ENCODE measurements at regions not wholly inside any gene's neighbourhood (a gene's known extent, or its start where the extent isn't known, plus 50 kb on each side); places are given as distances from the start of the nearest gene placed in this dataset.

DNA sequence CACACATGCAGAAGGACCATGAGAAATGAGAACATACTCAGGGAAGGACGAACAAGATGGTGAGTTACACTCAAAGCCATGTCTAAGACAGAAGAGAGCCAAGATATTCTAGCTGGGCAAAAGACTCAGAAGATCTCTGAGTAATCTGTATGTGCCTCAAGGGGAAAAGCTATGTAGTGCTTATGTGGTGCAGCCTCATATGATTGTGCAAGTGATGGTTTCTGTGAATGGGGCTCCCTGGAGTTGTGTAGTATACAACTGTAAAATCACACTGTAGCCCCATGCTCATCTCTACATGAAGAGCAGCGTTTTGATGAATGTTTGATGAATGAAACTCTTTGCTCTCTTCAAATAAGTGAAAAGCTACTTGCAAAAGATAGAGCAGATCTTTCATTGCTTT, 57.5 kb downstream of the OSR1 start:
- H3K4me3 Mint-ChIP-seq = no peak overlapping the region
- no peak for TF ChIP-seq CTCF (IDR thresholded peaks at IDR 0.05)
- no peak overlapping the region for H3K27ac Mint-ChIP-seq
- peaks cover 2% of the 10 kb centered on the region; the same call in 1 of the 2 replicates for H3K27me3 Mint-ChIP-seq (ENCODE audit: insufficient read depth)
- DNase-seq = no peak
- H3K9me3 Mint-ChIP-seq = no peaks in the 10 kb centered on the region
- no peaks in the 10 kb centered on the region for H3K4me1 Mint-ChIP-seq (ENCODE audit: low read depth)
- H3K36me3 Mint-ChIP-seq (ENCODE audit: low read depth) = peaks cover 3% of the 10 kb centered on the region; the same call in 1 of the 2 replicates

DNA sequence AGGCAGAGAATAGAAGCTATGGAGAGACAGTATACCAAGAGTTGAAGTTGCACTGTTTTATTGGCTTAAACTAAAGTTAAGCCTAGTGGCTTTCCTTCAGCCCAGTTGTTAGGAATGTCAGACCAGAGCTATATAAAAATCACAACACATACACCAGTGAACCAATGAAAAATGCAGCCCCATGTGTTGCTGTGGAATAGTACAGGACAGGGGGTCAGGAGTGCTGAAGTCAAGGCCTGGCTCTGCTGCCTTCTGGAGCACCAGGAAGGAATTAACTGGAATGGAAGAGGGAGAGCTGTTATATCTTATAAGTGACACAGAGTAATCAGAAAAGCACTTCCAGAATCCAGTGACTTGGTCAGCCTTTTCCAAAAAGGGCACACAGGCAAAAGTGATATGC, 58.9 kb downstream of the OSR1 start:
- no peak overlapping the region for H3K4me3 Mint-ChIP-seq
- no peaks in the 10 kb centered on the region for H3K4me1 Mint-ChIP-seq (ENCODE audit: low read depth)
- peaks cover 2% of the 10 kb centered on the region; the same call in 1 of the 2 replicates for H3K27me3 Mint-ChIP-seq (ENCODE audit: insufficient read depth)
- no peak for DNase-seq
- H3K36me3 Mint-ChIP-seq (ENCODE audit: low read depth) = no peaks in the 10 kb centered on the region; the same call in none of the 2 replicates
- no peaks in the 10 kb centered on the region for H3K9me3 Mint-ChIP-seq
- H3K27ac Mint-ChIP-seq = no peak overlapping the region
- TF ChIP-seq CTCF (IDR thresholded peaks at IDR 0.05) = no peak

DNA sequence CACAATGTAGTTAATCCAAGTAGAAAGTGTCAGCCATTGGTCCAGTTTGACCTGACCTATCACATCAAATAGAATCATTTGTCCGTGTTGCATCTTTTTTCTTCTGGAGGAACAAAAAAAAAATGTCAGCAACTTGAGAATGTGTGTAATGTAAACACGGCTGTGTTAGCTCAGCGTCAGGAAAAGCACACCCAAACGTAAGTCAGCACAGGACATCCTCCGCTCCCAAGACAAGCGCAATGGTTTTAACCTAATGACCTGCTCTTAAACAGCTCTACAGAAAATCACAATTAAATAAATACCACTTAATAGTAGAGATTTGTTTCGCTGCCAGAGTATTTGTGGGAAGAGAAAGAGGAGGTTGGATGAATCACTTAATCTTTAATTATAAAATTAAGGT, 59.4 kb downstream of the OSR1 start:
- Mint-ChIP-seq H3K4me1 (ENCODE audit: low read depth) (no peaks in the 10 kb centered on the region), H3K27ac (no peak overlapping the region), H3K4me3 (no peak overlapping the region), H3K36me3 (ENCODE audit: low read depth) (no peaks in the 10 kb centered on the region; the same call in none of the 2 replicates), H3K27me3 (ENCODE audit: insufficient read depth) (peaks cover 2% of the 10 kb centered on the region; the same call in 1 of the 2 replicates), H3K9me3 (no peaks in the 10 kb centered on the region)
- TF ChIP-seq CTCF (IDR thresholded peaks at IDR 0.05) = no peak
- DNase-seq = no peak

GRCh38 chr2:19297716-19298115, 60.7 kb downstream of the OSR1 start:
- TF ChIP-seq CTCF (IDR thresholded peaks at IDR 0.05) = no peak
- Mint-ChIP-seq H3K27ac (no peak overlapping the region), H3K4me1 (ENCODE audit: low read depth) (no peaks in the 10 kb centered on the region), H3K36me3 (ENCODE audit: low read depth) (no peaks in the 10 kb centered on the region; the same call in none of the 2 replicates), H3K4me3 (no peak overlapping the region), H3K9me3 (no peaks in the 10 kb centered on the region), H3K27me3 (ENCODE audit: insufficient read depth) (peaks cover 2% of the 10 kb centered on the region; the same call in 1 of the 2 replicates)
- no peak for DNase-seq

DNA sequence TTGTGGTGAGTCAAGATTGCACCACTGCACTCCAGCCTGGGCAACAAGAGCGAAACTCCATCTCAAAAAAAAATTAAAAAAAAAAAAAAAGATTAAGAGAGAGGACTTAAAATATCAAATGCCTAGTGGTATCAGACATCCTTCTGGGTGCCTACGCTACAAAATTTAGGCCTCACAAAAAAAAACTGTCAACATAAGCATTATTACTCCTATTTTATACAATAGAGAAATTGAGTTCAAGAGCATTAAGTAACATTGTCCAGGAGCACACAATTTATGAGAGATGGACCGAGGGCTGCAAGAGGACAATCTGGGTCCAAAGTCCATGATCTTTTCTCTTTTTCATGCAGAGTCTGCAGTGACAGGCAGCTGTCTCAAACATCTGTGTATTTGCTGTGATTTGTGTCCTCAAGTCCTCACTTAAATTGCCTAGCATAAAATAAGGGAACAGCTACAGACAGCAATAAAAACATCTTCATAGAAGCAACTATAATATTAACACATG, 62.4 kb downstream of the OSR1 start:
- Mint-ChIP-seq H3K9me3 (no peaks in the 10 kb centered on the region), H3K4me1 (ENCODE audit: low read depth) (no peaks in the 10 kb centered on the region), H3K27me3 (ENCODE audit: insufficient read depth) (peaks cover 2% of the 10 kb centered on the region; the same call in 1 of the 2 replicates), H3K27ac (no peak overlapping the region), H3K4me3 (no peak overlapping the region), H3K36me3 (ENCODE audit: low read depth) (no peaks in the 10 kb centered on the region; the same call in 1 of the 2 replicates)
- no peak for DNase-seq
- TF ChIP-seq CTCF (IDR thresholded peaks at IDR 0.05) = no peak

Data from HFFc6 (cell line).